ENCODE measurements at regions not wholly inside any gene's neighbourhood (a gene's known extent, or its start where the extent isn't known, plus 50 kb on each side); places are given as distances from the start of the nearest gene placed in this dataset.

DNA sequence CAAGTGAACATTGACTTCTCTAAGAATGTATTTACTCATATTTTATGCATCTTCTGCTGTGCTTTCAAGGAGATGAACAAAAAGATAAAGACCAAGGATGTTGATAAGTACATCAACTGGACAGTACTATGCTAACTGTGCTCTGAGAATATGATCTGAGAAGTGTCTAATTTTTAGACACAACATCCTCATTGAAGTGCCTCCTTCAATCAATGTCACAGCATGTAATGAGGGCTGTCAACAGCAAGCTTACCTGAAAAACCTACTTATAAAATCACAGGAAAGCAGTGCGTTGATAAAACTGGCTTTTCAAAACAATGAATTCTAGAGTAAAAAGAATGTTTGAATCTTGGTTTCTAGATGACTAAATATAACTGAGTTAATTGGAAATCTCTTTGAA, 452.9 kb upstream of the DSEL start:
- TF ChIP-seq, protein P1, sequence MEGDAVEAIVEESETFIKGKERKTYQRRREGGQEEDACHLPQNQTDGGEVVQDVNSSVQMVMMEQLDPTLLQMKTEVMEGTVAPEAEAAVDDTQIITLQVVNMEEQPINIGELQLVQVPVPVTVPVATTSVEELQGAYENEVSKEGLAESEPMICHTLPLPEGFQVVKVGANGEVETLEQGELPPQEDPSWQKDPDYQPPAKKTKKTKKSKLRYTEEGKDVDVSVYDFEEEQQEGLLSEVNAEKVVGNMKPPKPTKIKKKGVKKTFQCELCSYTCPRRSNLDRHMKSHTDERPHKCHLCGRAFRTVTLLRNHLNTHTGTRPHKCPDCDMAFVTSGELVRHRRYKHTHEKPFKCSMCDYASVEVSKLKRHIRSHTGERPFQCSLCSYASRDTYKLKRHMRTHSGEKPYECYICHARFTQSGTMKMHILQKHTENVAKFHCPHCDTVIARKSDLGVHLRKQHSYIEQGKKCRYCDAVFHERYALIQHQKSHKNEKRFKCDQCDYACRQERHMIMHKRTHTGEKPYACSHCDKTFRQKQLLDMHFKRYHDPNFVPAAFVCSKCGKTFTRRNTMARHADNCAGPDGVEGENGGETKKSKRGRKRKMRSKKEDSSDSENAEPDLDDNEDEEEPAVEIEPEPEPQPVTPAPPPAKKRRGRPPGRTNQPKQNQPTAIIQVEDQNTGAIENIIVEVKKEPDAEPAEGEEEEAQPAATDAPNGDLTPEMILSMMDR (IDR thresholded peaks at IDR 0.05; ENCODE audit: low read depth, low read length) = no peak
- TF ChIP-seq, protein P2, sequence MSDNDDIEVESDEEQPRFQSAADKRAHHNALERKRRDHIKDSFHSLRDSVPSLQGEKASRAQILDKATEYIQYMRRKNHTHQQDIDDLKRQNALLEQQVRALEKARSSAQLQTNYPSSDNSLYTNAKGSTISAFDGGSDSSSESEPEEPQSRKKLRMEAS (IDR thresholded peaks at IDR 0.05; ENCODE audit: low read depth, low read length) = no peak
